K562 (cell line): ENCODE measurements at regions not wholly inside any gene's neighbourhood (a gene's known extent, or its start where the extent isn't known, plus 50 kb on each side); places are given as distances from the start of the nearest gene placed in this dataset.

Source experiments
- EZH2 ChIP-seq: IDR thresholded peaks from 2 replicates; pipeline ENCODE4 v1.6.1; 2012; ENCODE audit warnings: low read depth, mild to moderate bottlenecking, inconsistent platforms, low read length, borderline replicate concordance
- NFE2 ChIP-seq: IDR thresholded peaks from 2 replicates; pipeline ENCODE4 v1.6.1; 2014; ENCODE audit warnings: antibody characterized with exemption, low read depth
- SMC3 ChIP-seq: conservative IDR thresholded peaks from 2 replicates; pipeline ENCODE4 v1.6.1; 2011; ENCODE audit warnings: low read depth, low read length, improper control_type of control experiment; ENCODE audit not compliant: insufficient read depth
- STAT5B ChIP-seq: fragments of 250-450 bp; sonication (Bioruptor Pico); IDR thresholded peaks from 2 replicates; pipeline ENCODE4 v1.8.0; 2021; ENCODE audit warnings: mild to moderate bottlenecking, inconsistent platforms
- XRCC4 ChIP-seq: IDR thresholded peaks from one replicate; pipeline ENCODE4 v1.6.1; 2011; ENCODE audit not compliant: insufficient read depth, insufficient read length; ENCODE audit errors: extremely low read depth
- ZBTB1 ChIP-seq: sonication (generic); formaldehyde crosslinking; IDR thresholded peaks from 2 replicates; pipeline ENCODE4 v1.8.1; 2023; ENCODE audit warnings: missing genetic modification reagents, low read depth, mild to moderate bottlenecking, borderline replicate concordance
- TF ChIP-seq, protein P1 (sequence below), 3 experiments: IDR thresholded peaks in 2 of 3; conservative IDR thresholded peaks in 1 of 3; 2 replicates each; pipeline ENCODE4 v1.5.1; 2011 to 2012; ENCODE audit warnings: low read length in 3 of 3, mild to moderate bottlenecking in 3 of 3, control low read depth in 2 of 3, improper control_type of control experiment in 1 of 3, inconsistent platforms in 1 of 3, low read depth in 1 of 3, mixed read lengths in 1 of 3, moderate library complexity in 1 of 3; ENCODE audit not compliant: insufficient read depth in 2 of 3
- TF ChIP-seq, protein P2 (sequence below): sonication (generic); formaldehyde crosslinking; IDR thresholded peaks from 2 replicates; pipeline ENCODE4 v1.8.0; 2022; ENCODE audit warnings: missing genetic modification reagents, mild to moderate bottlenecking, borderline replicate concordance

DNA sequence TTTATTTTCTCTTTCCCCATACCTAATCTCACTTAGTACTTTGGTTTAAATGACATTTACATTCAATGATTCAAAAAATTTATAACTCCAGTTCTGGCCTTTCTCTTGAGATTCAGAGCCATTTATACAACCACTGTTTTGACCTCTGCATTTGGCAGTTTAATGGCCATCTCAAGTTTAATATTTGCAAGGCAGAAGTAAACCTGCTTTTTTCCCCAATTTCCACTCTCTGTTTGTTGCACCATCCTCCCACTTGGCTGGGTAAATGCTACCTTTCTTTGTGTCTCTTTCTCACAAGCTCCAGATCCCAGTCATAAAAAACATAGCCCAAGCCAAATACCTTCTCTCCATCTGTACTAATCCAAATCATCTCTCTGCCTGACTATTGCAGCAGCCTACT is 315.2 kb upstream of the MTPN start:
- TF ChIP-seq, protein P1, sequence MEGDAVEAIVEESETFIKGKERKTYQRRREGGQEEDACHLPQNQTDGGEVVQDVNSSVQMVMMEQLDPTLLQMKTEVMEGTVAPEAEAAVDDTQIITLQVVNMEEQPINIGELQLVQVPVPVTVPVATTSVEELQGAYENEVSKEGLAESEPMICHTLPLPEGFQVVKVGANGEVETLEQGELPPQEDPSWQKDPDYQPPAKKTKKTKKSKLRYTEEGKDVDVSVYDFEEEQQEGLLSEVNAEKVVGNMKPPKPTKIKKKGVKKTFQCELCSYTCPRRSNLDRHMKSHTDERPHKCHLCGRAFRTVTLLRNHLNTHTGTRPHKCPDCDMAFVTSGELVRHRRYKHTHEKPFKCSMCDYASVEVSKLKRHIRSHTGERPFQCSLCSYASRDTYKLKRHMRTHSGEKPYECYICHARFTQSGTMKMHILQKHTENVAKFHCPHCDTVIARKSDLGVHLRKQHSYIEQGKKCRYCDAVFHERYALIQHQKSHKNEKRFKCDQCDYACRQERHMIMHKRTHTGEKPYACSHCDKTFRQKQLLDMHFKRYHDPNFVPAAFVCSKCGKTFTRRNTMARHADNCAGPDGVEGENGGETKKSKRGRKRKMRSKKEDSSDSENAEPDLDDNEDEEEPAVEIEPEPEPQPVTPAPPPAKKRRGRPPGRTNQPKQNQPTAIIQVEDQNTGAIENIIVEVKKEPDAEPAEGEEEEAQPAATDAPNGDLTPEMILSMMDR (IDR thresholded peaks at IDR 0.05 in 2 of 3, conservative IDR thresholded peaks at IDR 0.05 in 1 of 3; ENCODE audit: insufficient read depth in 2 of 3, low read depth in 1 of 3, low read length in 3 of 3), result no peak
- TF ChIP-seq EZH2 (no peak), ZBTB1 (no peak), NFE2 (no peak), XRCC4 (no peak), SMC3 (no peak), STAT5B (CRISPR knock-in tag) (no peak)
- TF ChIP-seq, protein P2, sequence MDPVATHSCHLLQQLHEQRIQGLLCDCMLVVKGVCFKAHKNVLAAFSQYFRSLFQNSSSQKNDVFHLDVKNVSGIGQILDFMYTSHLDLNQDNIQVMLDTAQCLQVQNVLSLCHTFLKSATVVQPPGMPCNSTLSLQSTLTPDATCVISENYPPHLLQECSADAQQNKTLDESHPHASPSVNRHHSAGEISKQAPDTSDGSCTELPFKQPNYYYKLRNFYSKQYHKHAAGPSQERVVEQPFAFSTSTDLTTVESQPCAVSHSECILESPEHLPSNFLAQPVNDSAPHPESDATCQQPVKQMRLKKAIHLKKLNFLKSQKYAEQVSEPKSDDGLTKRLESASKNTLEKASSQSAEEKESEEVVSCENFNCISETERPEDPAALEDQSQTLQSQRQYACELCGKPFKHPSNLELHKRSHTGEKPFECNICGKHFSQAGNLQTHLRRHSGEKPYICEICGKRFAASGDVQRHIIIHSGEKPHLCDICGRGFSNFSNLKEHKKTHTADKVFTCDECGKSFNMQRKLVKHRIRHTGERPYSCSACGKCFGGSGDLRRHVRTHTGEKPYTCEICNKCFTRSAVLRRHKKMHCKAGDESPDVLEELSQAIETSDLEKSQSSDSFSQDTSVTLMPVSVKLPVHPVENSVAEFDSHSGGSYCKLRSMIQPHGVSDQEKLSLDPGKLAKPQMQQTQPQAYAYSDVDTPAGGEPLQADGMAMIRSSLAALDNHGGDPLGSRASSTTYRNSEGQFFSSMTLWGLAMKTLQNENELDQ, result no peak
